ENCODE measurements at regions not wholly inside any gene's neighbourhood (a gene's known extent, or its start where the extent isn't known, plus 50 kb on each side); places are given as distances from the start of the nearest gene placed in this dataset.

- WGBS, 4 donors: 91 to 95% (median 92%) methylated on average over 7 of the region's 7 CpGs
- Histone ChIP-seq H3K36me3 (no peaks in the 10 kb centered on the region), H3K4me3 (no peak overlapping the region), H3K9me3 (no peaks in the 10 kb centered on the region), H3K4me1 (peaks cover 0 to 20% (median 4%) of the 10 kb centered on the region in 12 donors), H3K27me3 (no peaks in the 10 kb centered on the region), H3K27ac (no peak overlapping the region)
- ATAC-seq (no peak), DNase-seq (no peak)
- TF ChIP-seq POLR2A (IDR thresholded peaks at IDR 0.05) (no peak), CTCF (IDR thresholded peaks at IDR 0.05) (no peak)
- intact Hi-C loops (cut with DNase I): no loop called here
These were observed 260.6 kb downstream of the BAMBI start for GRCh38 chr10:28937959-28938358.

- H3K36me3 ChIP-seq: no peaks in the 10 kb centered on the region
- H3K27me3 ChIP-seq: no peaks in the 10 kb centered on the region
- ATAC-seq (no peak), DNase-seq (no peak)
- no peak for TF ChIP-seq CTCF (IDR thresholded peaks at IDR 0.05)
- intact Hi-C loops (cut with DNase I): no loop called here
- H3K4me1 ChIP-seq: peaks cover 0 to 20% (median 4%) of the 10 kb centered on the region in 12 donors
- no peaks in the 10 kb centered on the region for H3K9me3 ChIP-seq
- no peak overlapping the region for H3K27ac ChIP-seq
- no peak overlapping the region for H3K4me3 ChIP-seq
- WGBS, 4 donors: 28 to 53% (median 42%) methylated on average over 1 of the region's 1 CpG
These were observed 261.4 kb downstream of the BAMBI start for GRCh38 chr10:28938745-28939144.

GRCh38 chr10:28939281-28940157, 262.2 kb downstream of the BAMBI start:
- Histone ChIP-seq H3K4me1 (peaks cover 0 to 20% (median 4%) of the 10 kb centered on the region in 12 donors), H3K27me3 (no peaks in the 10 kb centered on the region), H3K36me3 (no peaks in the 10 kb centered on the region), H3K27ac (peak overlapping the region in 1 of 12 donors; percentile 39), H3K9me3 (peaks cover 0 to 6% (median 0%) of the 10 kb centered on the region in 12 donors), H3K4me3 (no peak overlapping the region)
- intact Hi-C loops (cut with DNase I): no loop called here
- DNase-seq (peak in 4 of 5 donors; percentile 23 to 63 (median 38)), ATAC-seq (peak; percentile 47 to 93 (median 86))
- WGBS, 4 donors: 52 to 59% (median 55%) methylated on average over 26 to 29 of the region's 29 CpGs
- TF ChIP-seq CTCF (IDR thresholded peaks at IDR 0.05) (peak in 2 of 12 donors; percentile 13), POLR2A (IDR thresholded peaks at IDR 0.05) (no peak)

- Histone ChIP-seq H3K4me3 (no peak overlapping the region), H3K9me3 (peaks cover 0 to 14% (median 0%) of the 10 kb centered on the region in 12 donors), H3K27ac (peak overlapping the region in 2 of 12 donors; percentile 2 to 5), H3K27me3 (no peaks in the 10 kb centered on the region), H3K4me1 (peaks cover 0 to 20% (median 4%) of the 10 kb centered on the region in 12 donors), H3K36me3 (no peaks in the 10 kb centered on the region)
- DNase-seq: no peak
- ATAC-seq: peak in 1 of 4 donors; percentile 48
- intact Hi-C loops (cut with DNase I): no loop called here
- 49 to 66% (median 60%) methylated on average over 8 of the region's 8 CpGs for WGBS, 4 donors
- TF ChIP-seq POLR2A (IDR thresholded peaks at IDR 0.05) (no peak), CTCF (IDR thresholded peaks at IDR 0.05) (no peak)
These were observed 263.0 kb downstream of the BAMBI start for GRCh38 chr10:28940158-28940888.

Measured in heart left ventricle (tissue), 16 donors.